HG03108 (cell line): ENCODE measurements at regions not wholly inside any gene's neighbourhood (a gene's known extent, or its start where the extent isn't known, plus 50 kb on each side); places are given as distances from the start of the nearest gene placed in this dataset.

ENCODE experiments used
- ATAC-seq: cut with Tn5 transposase; IDR thresholded peaks from one replicate; pipeline ENCODE4 v1.9.1; 2021; ENCODE audit warnings: moderate library complexity; ENCODE audit not compliant: unreplicated experiment

GRCh38 chr2:42108852-42109251 lies 60.3 kb upstream of the EML4 start:
- no peak for ATAC-seq

GRCh38 chr2:42109959-42110640 lies 59.1 kb upstream of the EML4 start:
- ATAC-seq: no peak

- ATAC-seq: no peak
Measured at GRCh38 chr2:42110641-42111322, 58.4 kb upstream of the EML4 start.

- no peak for ATAC-seq
Measured at GRCh38 chr2:42112418-42112817, 56.7 kb upstream of the EML4 start.

GRCh38 chr2:42113452-42113851 lies 55.7 kb upstream of the EML4 start:
- no peak for ATAC-seq

- no peak for ATAC-seq
Measured at GRCh38 chr2:42114091-42114490, 55.1 kb upstream of the EML4 start.

- no peak for ATAC-seq
Measured at GRCh38 chr2:42115588-42115987, 53.6 kb upstream of the EML4 start.

GRCh38 chr2:42116195-42117181 lies 52.7 kb upstream of the EML4 start:
- no peak for ATAC-seq

- ATAC-seq: no peak
Measured at GRCh38 chr2:42117182-42117579, 52.0 kb upstream of the EML4 start.

GRCh38 chr2:42117923-42118753 lies 51.0 kb upstream of the EML4 start:
- peak; percentile 91 for ATAC-seq

GRCh38 chr2:42118754-42119569 lies 50.2 kb upstream of the EML4 start:
- ATAC-seq: no peak
